GM23338 (cell line): ENCODE measurements at regions not wholly inside any gene's neighbourhood (a gene's known extent, or its start where the extent isn't known, plus 50 kb on each side); places are given as distances from the start of the nearest gene placed in this dataset.

ENCODE experiments used
- CREB1 ChIP-seq: fragments of 250-450 bp; sonication (Bioruptor Pico); IDR thresholded peaks from 2 replicates; pipeline ENCODE4 v1.5.0; 2020; ENCODE audit warnings: low read depth, mild to moderate bottlenecking, moderate library complexity
- EZH2 ChIP-seq: fragments of 200-600 bp; sonication (generic); IDR thresholded peaks from one replicate; pipeline ENCODE4 v1.8.0; 2017; ENCODE audit warnings: antibody characterized with exemption, mild to moderate bottlenecking, low read depth; ENCODE audit not compliant: unreplicated experiment
- EZH2phosphoT487 ChIP-seq: fragments of 200-600 bp; sonication (generic); IDR thresholded peaks from one replicate; pipeline ENCODE4 v1.8.1; 2018; ENCODE audit warnings: antibody characterized with exemption; ENCODE audit not compliant: unreplicated experiment
- JUNB ChIP-seq: IDR thresholded peaks from one replicate; pipeline ENCODE4 v1.6.1; 2016; ENCODE audit warnings: antibody characterized with exemption; ENCODE audit not compliant: unreplicated experiment
- NANOG ChIP-seq: IDR thresholded peaks from 2 replicates; pipeline ENCODE4 v1.6.1; 2016; ENCODE audit warnings: antibody characterized with exemption, borderline replicate concordance
- POLR2AphosphoS5 ChIP-seq: IDR thresholded peaks from 2 replicates; pipeline ENCODE4 v1.6.1; 2016; ENCODE audit warnings: antibody characterized with exemption, low read depth
- REST ChIP-seq: IDR thresholded peaks from one replicate; pipeline ENCODE4 v1.6.1; 2018; ENCODE audit warnings: antibody characterized with exemption; ENCODE audit not compliant: unreplicated experiment
- STAT1 ChIP-seq: IDR thresholded peaks from one replicate; pipeline ENCODE4 v1.6.1; 2016; ENCODE audit warnings: antibody characterized with exemption; ENCODE audit not compliant: unreplicated experiment
- ZNF114 ChIP-seq: fragments of 250-450 bp; sonication (Bioruptor Pico); IDR thresholded peaks from 2 replicates; pipeline ENCODE4 v1.5.0; 2020; ENCODE audit warnings: mild to moderate bottlenecking, moderate library complexity
- ZNF462 ChIP-seq: fragments of 250-450 bp; sonication (Bioruptor Pico); IDR thresholded peaks from 2 replicates; pipeline ENCODE4 v1.5.0; 2020; ENCODE audit warnings: mild to moderate bottlenecking, moderate library complexity
- TF ChIP-seq, protein P1 (sequence below), 2 experiments: fragments of 200-600 bp in 1 of 2; sonication (generic) in 1 of 2; conservative IDR thresholded peaks; 2 replicates each; pipeline versions ENCODE4 v1.5.1 to v1.6.1; 2016 to 2017; ENCODE audit warnings: antibody characterized with exemption in 2 of 2, low read depth in 2 of 2, mild to moderate bottlenecking in 2 of 2, moderate library complexity in 1 of 2
- TF ChIP-seq, protein P2 (sequence below): IDR thresholded peaks from 2 replicates; pipeline ENCODE4 v1.6.1; 2016; ENCODE audit warnings: antibody characterized with exemption

- TF ChIP-seq CREB1 (CRISPR knock-in tag) (no peak), REST (no peak), STAT1 (no peak), POLR2AphosphoS5 (no peak), NANOG (no peak), EZH2phosphoT487 (no peak), JUNB (no peak), EZH2 (no peak), ZNF114 (no peak), ZNF462 (CRISPR knock-in tag) (no peak)
- TF ChIP-seq, protein P1, sequence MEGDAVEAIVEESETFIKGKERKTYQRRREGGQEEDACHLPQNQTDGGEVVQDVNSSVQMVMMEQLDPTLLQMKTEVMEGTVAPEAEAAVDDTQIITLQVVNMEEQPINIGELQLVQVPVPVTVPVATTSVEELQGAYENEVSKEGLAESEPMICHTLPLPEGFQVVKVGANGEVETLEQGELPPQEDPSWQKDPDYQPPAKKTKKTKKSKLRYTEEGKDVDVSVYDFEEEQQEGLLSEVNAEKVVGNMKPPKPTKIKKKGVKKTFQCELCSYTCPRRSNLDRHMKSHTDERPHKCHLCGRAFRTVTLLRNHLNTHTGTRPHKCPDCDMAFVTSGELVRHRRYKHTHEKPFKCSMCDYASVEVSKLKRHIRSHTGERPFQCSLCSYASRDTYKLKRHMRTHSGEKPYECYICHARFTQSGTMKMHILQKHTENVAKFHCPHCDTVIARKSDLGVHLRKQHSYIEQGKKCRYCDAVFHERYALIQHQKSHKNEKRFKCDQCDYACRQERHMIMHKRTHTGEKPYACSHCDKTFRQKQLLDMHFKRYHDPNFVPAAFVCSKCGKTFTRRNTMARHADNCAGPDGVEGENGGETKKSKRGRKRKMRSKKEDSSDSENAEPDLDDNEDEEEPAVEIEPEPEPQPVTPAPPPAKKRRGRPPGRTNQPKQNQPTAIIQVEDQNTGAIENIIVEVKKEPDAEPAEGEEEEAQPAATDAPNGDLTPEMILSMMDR (conservative IDR thresholded peaks at IDR 0.05; ENCODE audit: low read depth in 2 of 2): no peak
- TF ChIP-seq, protein P2, sequence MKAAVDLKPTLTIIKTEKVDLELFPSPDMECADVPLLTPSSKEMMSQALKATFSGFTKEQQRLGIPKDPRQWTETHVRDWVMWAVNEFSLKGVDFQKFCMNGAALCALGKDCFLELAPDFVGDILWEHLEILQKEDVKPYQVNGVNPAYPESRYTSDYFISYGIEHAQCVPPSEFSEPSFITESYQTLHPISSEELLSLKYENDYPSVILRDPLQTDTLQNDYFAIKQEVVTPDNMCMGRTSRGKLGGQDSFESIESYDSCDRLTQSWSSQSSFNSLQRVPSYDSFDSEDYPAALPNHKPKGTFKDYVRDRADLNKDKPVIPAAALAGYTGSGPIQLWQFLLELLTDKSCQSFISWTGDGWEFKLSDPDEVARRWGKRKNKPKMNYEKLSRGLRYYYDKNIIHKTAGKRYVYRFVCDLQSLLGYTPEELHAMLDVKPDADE: no peak
Measured at GRCh38 chr9:29514862-29515261, 1941.6 kb upstream of the C9orf72 start.
